Breast epithelium (tissue), 4 donors: ENCODE measurements at regions not wholly inside any gene's neighbourhood (a gene's known extent, or its start where the extent isn't known, plus 50 kb on each side); places are given as distances from the start of the nearest gene placed in this dataset.

Experiments used
- DNase-seq, 2 donors: peaks; one replicate each; pipeline ENCODE4 v3.0.0-alpha.2; 2019; ENCODE audit warnings: low spot score in 2 of 2
- H3K27ac ChIP-seq, 2 donors: fragments of 200-600 bp; sonication (generic) in 1 of 2; one replicate each; pipeline ENCODE4 v1.5.1; 2016 to 2019; ENCODE audit warnings: mild to moderate bottlenecking in 1 of 2
- H3K27me3 ChIP-seq, 2 donors: fragments of 200-600 bp; sonication (generic) in 1 of 2; one replicate each; pipeline versions ENCODE4 v1.5.1 to v1.6.0; 2017 to 2019; ENCODE audit warnings: control low read depth in 1 of 2, mild to moderate bottlenecking in 1 of 2
- H3K36me3 ChIP-seq: fragments of 200-600 bp; one replicate; pipeline ENCODE4 v1.5.1; 2019
- H3K4me1 ChIP-seq, 2 donors: fragments of 200-600 bp; sonication (generic); one replicate each; pipeline ENCODE4 v1.5.1; 2016 to 2019; ENCODE audit warnings: control low read depth in 1 of 2
- H3K4me3 ChIP-seq, 3 donors: fragments of 200-600 bp; sonication (generic); 1 replicate in 2 of 3; 2 replicates in 1 of 3; pipeline ENCODE4 v1.5.1; 2016 to 2019; ENCODE audit warnings: mild to moderate bottlenecking in 3 of 3, moderate library complexity in 2 of 3
- H3K9me3 ChIP-seq, 2 donors: fragments of 200-600 bp; sonication (generic) in 1 of 2; one replicate each; pipeline ENCODE4 v1.5.1; 2016 to 2019; ENCODE audit warnings: control low read depth in 1 of 2
- POLR2A ChIP-seq: fragments of 450-650 bp; IDR thresholded peaks from one replicate; pipeline ENCODE4 v1.6.1; 2016; ENCODE audit warnings: antibody characterized with exemption, mild to moderate bottlenecking, moderate library complexity
- POLR2AphosphoS5 ChIP-seq, 3 donors: sonication (generic); formaldehyde crosslinking; IDR thresholded peaks; one replicate each; pipeline ENCODE4 v1.6.1; 2017; ENCODE audit warnings: antibody characterized with exemption in 3 of 3
- intact Hi-C: fragments of 100-400 bp; cut with DNase I; formaldehyde crosslinking; loops from one replicate; pipeline ENCODE4 v1.15.1; 2023; ENCODE audit warnings: low total_unique reads
- TF ChIP-seq, protein P1 (sequence below), 3 donors: fragments of 450-650 bp; IDR thresholded peaks; one replicate each; pipeline ENCODE4 v1.5.1; 2016 to 2017; ENCODE audit warnings: antibody characterized with exemption in 3 of 3, mild to moderate bottlenecking in 3 of 3, moderate library complexity in 3 of 3

DNA sequence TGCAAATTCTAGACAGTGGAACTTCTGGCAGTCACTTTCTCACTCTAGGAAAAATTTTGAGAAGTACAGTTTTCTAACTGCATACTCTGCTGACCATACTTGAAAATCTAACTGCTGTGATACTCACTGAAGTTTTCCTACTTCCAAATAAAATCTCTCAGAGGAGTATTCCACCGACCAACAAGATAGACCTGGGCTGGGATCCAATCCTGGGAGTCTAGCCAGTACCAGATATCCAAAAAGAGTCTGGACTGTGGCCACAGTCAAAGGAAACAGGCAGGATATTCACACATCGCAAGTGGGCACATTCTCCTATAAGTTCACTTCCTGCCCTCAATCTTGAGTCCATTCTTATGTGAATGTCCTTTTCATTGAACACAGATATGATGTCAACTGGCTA, 1138.7 kb upstream of the PCDH7 start:
- Histone ChIP-seq H3K36me3 (no peaks in the 10 kb centered on the region), H3K27ac (no peak overlapping the region), H3K4me3 (no peak overlapping the region), H3K4me1 (no peaks in the 10 kb centered on the region), H3K9me3 (no peaks in the 10 kb centered on the region), H3K27me3 (no peaks in the 10 kb centered on the region)
- DNase-seq, result no peak
- intact Hi-C loops, result no loop called here
- TF ChIP-seq POLR2AphosphoS5 (IDR thresholded peaks at IDR 0.05), result no peak
- no peak for TF ChIP-seq POLR2A
- TF ChIP-seq, protein P1, sequence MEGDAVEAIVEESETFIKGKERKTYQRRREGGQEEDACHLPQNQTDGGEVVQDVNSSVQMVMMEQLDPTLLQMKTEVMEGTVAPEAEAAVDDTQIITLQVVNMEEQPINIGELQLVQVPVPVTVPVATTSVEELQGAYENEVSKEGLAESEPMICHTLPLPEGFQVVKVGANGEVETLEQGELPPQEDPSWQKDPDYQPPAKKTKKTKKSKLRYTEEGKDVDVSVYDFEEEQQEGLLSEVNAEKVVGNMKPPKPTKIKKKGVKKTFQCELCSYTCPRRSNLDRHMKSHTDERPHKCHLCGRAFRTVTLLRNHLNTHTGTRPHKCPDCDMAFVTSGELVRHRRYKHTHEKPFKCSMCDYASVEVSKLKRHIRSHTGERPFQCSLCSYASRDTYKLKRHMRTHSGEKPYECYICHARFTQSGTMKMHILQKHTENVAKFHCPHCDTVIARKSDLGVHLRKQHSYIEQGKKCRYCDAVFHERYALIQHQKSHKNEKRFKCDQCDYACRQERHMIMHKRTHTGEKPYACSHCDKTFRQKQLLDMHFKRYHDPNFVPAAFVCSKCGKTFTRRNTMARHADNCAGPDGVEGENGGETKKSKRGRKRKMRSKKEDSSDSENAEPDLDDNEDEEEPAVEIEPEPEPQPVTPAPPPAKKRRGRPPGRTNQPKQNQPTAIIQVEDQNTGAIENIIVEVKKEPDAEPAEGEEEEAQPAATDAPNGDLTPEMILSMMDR (IDR thresholded peaks at IDR 0.05), result no peak

DNA sequence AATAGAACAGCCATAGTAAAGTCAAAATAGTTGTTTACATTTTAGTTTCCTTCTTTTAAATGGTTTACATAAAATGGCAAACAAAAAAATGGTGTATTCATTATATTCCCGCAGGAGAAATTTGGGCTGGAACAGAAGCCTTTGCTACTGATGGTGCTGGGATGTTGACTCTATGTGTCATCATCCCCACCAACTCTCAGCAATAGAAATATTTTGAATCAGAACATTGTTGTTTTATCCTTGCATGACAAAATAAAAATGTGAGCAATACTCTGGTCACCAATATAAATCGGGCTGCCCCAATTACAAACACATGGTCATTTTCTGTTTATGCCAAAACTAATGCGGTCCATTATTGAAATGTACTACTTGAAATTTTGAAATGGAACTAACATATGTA, 1131.6 kb upstream of the PCDH7 start:
- Histone ChIP-seq H3K36me3 (no peaks in the 10 kb centered on the region), H3K27ac (no peak overlapping the region), H3K27me3 (no peaks in the 10 kb centered on the region), H3K4me3 (no peak overlapping the region), H3K9me3 (peaks cover 0 to 4% of the 10 kb centered on the region in 2 donors), H3K4me1 (no peaks in the 10 kb centered on the region)
- intact Hi-C loops, result no loop called here
- no peak for DNase-seq
- TF ChIP-seq POLR2A (no peak), POLR2AphosphoS5 (IDR thresholded peaks at IDR 0.05) (no peak)
- TF ChIP-seq, protein P1 (IDR thresholded peaks at IDR 0.05), result no peak

DNA sequence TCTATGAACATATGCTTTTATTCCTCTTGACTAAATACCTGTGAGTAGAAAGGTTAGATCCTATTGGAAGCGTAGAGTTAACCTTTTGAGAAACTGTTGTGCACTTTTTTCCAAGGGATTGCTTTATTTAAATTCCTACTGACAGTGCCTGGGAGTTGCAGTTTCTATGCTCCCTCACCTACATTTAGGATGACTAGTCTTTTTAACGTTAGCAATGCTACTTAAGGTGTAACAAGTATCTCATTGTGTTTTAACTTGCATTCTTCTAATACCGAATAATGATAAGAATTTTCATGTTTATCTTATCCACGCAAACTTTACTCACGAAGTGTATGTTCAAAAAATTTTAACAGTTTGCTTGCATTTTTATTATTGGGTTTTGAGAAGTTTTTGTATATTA, 1123.9 kb upstream of the PCDH7 start:
- DNase-seq, result no peak
- TF ChIP-seq, protein P1 (IDR thresholded peaks at IDR 0.05), result no peak
- TF ChIP-seq POLR2A (no peak), POLR2AphosphoS5 (IDR thresholded peaks at IDR 0.05) (no peak)
- no peaks in the 10 kb centered on the region for H3K9me3 ChIP-seq
- H3K4me1 ChIP-seq, result no peaks in the 10 kb centered on the region
- intact Hi-C loops, result no loop called here
- H3K36me3 ChIP-seq, result no peaks in the 10 kb centered on the region
- no peaks in the 10 kb centered on the region for H3K27me3 ChIP-seq
- H3K27ac ChIP-seq, result no peak overlapping the region
- H3K4me3 ChIP-seq, result no peak overlapping the region

DNA sequence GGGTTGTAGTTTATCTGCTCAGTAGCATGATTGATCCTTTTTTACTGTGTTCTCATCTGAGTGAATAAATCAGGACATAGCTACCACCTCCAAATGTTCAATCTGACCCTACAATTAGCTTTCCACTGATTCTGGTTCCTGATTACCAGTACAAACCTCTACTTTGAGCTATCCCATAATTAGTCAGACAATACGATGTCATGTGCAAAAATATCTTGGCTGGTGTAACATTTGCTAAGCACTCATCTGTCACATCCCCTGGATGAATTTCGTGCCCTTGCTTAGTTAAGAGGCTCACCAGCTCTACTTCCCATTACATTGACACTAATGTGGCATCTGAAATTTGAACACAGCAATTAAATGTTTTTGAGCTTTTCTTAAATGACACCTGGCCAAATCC, 1101.0 kb upstream of the PCDH7 start:
- TF ChIP-seq POLR2A, result no peak
- no peak for TF ChIP-seq POLR2AphosphoS5 (IDR thresholded peaks at IDR 0.05)
- TF ChIP-seq, protein P1 (IDR thresholded peaks at IDR 0.05), result no peak
- intact Hi-C loops, result no loop called here
- no peaks in the 10 kb centered on the region for H3K9me3 ChIP-seq

DNA sequence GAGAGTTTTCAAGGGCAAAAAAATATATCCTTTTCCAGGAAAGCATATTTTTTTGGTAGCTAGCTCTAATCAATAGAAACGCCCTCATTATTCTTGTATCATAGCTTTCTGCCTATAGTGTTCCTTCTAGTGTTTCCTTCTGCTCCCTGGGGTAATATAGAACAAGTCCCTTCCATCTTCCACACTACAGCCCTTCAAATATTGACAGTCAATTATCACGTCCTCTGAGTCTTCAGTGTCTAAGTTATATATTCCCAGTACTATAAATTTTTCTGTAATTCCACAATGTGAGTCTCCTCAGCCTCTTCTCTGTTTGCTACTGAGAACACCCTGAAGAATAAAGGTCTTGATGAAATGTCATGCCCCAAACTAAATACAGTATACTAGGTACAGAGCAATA, 1088.0 kb upstream of the PCDH7 start:
- no peak for DNase-seq
- Histone ChIP-seq H3K9me3 (no peaks in the 10 kb centered on the region), H3K27ac (no peak overlapping the region), H3K4me1 (no peaks in the 10 kb centered on the region), H3K27me3 (no peaks in the 10 kb centered on the region), H3K4me3 (no peak overlapping the region), H3K36me3 (no peaks in the 10 kb centered on the region)
- TF ChIP-seq POLR2AphosphoS5 (IDR thresholded peaks at IDR 0.05), result no peak
- intact Hi-C loops, result no loop called here

More for the DNA sequence above, 1101.0 kb upstream of the PCDH7 start:
- Histone ChIP-seq H3K4me3 (no peak overlapping the region), H3K27me3 (no peaks in the 10 kb centered on the region), H3K4me1 (no peaks in the 10 kb centered on the region), H3K36me3 (no peaks in the 10 kb centered on the region), H3K27ac (no peak overlapping the region)
- DNase-seq, result no peak

DNA sequence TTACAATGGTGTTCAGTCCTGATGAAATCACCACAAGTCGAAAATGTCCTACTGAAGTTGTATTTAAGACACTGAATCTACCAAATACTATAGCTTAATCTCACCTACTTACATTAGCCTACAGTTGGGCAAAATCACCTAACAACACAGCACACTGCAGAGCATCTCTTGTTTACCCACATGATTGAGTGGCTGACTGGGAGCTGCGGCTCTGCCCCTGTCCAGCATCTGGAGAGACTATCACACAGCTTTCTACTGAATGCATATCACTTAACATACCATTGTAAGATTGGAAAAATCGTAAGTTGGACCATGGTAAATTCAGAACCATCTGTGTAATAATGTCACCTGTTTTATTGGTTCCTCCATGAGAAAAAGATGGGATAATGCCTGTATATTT, 1083.2 kb upstream of the PCDH7 start:
- Histone ChIP-seq H3K27me3 (no peaks in the 10 kb centered on the region), H3K4me1 (no peaks in the 10 kb centered on the region), H3K9me3 (no peaks in the 10 kb centered on the region), H3K4me3 (no peak overlapping the region), H3K27ac (no peak overlapping the region), H3K36me3 (no peaks in the 10 kb centered on the region)
- TF ChIP-seq POLR2AphosphoS5 (IDR thresholded peaks at IDR 0.05) (no peak), POLR2A (no peak)
- TF ChIP-seq, protein P1 (IDR thresholded peaks at IDR 0.05), result no peak
- DNase-seq, result no peak
- intact Hi-C loops, result no loop called here
